Loucy (cell line): ENCODE measurements at regions not wholly inside any gene's neighbourhood (a gene's known extent, or its start where the extent isn't known, plus 50 kb on each side); places are given as distances from the start of the nearest gene placed in this dataset.

Source experiments
- CTCF ChIP-seq: fragments of 200-600 bp; sonication (generic); conservative IDR thresholded peaks from 2 replicates; pipeline ENCODE4 v1.5.1; 2014; ENCODE audit warnings: mild to moderate bottlenecking, antibody characterized with exemption, low read length
- EZH2phosphoT487 ChIP-seq: fragments of 200-600 bp; IDR thresholded peaks from 2 replicates; pipeline ENCODE4 v1.6.1; 2018; ENCODE audit warnings: antibody characterized with exemption, mild to moderate bottlenecking, moderate library complexity, borderline replicate concordance

GRCh38 chr2:129734343-129735034, 245.0 kb upstream of the RAB6C start:
- TF ChIP-seq CTCF, result no peak
- no peak for TF ChIP-seq EZH2phosphoT487
